ENCODE measurements at regions not wholly inside any gene's neighbourhood (a gene's known extent, or its start where the extent isn't known, plus 50 kb on each side); places are given as distances from the start of the nearest gene placed in this dataset.
"Not testable (repeated sequence)": the region's sequence is repeated elsewhere in the genome, so short reads cannot be mapped to it uniquely, and the experiment has no call there.

DNA sequence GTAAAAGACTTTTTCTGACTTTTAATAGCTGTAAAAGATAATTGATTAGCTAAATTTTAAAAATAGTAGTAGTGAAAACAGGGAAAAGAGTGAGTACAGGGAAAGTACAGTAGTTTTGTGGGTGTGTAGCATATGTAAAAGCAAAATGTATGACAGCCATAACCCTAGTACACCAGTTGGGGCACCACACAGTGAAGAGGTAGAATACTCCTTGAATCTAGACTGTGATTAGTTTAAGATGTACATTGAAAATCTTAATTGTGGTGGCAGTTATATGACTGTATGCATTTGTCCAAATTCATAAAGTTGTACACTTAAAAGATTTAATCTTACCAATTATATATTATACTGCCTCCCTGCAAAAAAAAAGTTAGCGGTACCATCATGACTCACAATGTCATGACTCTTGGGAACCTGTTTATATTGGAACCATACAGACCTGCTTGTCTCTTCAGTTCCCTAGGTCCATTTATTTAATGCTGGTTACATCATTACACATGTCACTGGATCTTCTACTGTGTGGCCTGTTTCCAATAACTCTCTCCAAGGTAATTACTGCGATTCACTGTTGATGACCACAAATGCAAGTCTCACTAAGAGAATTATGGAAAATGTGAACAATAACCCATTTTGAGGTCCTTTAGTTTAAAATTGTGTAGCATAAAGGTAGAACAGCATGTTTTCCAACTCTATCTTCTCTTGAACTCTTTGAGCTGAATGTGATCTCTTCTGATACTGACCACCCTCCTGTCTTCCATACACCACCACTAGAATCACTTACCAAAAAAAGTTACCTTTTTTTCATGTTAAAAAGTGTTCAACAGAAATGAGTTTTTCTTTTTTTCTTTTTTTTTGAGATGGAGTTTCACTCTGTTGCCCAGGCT, 264.2 kb upstream of the AMIGO2 start:
- no peak for DNase-seq

- DNase-seq: no peak
These were observed 260.8 kb upstream of the AMIGO2 start for GRCh38 chr12:47340411-47341015.

- DNase-seq: no peak
These were observed 257.8 kb upstream of the AMIGO2 start for GRCh38 chr12:47337581-47337980.

- DNase-seq: not testable (repeated sequence)
These were observed 253.6 kb upstream of the AMIGO2 start for GRCh38 chr12:47333271-47333858.

- no peak for DNase-seq
These were observed 249.2 kb upstream of the AMIGO2 start for GRCh38 chr12:47328831-47329545.

DNA sequence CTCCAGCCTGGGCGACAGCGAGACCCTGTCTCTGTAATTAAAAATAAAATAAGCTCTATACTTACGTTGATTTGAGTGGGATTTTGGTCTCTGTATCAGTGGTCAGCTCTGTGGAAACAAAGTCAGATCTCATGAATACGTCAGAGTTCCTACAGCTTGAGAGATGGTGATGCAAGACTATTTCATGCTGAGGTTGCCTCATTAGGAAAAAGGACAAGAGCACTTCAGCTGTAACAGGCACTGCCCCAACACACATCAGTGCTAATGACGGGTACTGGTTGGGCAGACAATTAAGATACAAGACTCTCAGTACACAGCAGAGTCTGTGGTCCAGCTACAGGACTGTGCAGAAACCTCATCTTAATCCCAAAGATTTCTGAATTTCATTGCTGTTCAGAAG, 246.4 kb upstream of the AMIGO2 start:
- no peak for DNase-seq

DNA sequence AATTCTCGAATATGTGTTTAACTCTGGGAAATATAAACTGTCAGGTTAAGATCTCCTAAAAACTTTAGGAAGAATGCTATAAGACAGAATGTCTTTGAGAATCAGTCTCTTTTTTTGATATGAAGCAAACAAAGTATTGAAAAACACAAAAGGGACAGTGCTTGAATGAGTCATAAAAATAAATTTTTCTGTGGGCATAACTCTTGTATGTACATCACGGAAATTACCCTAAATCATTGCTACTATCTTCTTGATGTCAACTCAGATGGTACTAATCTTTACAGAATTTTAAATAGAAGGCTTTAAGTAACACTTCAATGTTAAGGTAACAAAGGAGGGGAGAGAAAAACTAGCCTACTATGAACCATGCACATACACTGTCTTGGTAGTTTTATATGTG, 244.0 kb upstream of the AMIGO2 start:
- DNase-seq: no peak

DNA sequence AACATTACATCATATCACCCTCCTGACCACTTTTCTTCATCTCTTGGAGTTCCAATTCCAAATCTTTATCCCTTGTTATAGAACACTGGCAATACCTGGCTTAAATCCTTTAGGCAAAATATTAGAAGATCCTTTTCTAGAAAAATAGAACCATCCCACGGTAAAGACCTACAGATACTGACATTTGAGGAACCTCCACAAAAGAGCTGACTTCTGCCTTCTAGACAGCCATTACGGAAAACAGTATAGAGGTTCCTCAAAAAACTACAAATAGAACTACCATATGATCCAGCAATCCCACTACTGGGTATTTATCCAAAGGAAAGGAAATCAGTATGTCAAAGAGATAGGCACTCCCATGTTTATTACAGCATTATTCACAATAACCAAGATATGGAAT, 241.7 kb upstream of the AMIGO2 start:
- no peak for DNase-seq

GRCh38 chr12:47319746-47320145, 240.0 kb upstream of the AMIGO2 start:
- no peak for DNase-seq

DNA sequence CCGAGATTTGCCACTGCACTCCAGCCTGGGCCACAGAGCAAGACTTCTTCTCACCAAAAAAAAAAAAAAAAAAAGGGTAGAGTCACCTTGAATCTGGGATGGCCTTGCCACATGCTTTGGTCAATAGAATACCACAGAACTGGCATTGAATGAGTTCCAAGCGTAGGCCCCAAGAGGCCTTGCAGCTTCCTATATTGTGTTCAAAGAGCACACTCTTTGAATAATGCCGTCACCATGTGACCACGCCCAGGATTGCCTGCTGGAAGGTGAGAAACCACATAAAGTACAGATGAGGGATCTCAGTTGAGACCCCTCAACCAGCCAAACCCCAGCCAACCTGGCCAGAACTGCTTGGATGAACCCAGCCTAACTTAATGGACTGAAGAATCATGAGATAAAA, 239.2 kb upstream of the AMIGO2 start:
- no peak for DNase-seq

- no peak for DNase-seq
These were observed 237.6 kb upstream of the AMIGO2 start for GRCh38 chr12:47317175-47317915.

- DNase-seq: no peak
These were observed 236.9 kb upstream of the AMIGO2 start for GRCh38 chr12:47316609-47317049.

DNA sequence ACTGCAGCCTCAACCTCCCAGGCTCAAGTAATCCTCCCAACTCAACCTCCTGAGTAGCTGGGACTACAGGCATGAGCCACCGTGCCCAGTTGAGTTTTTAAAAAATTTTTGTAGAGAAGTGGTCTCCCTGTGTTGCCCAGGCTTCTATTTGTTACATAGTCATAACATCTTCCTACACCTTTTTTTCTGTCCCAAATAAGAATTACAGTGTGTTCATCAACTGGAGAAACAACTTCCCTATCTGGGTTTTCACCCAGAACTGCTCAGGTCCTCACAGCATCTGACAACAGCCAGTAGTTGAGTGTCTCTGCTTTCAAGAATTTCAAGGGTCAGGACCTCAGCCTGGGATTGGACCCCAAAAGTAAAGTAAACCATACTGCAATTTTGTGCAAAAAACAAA, 235.2 kb upstream of the AMIGO2 start:
- no peak for DNase-seq

DNA sequence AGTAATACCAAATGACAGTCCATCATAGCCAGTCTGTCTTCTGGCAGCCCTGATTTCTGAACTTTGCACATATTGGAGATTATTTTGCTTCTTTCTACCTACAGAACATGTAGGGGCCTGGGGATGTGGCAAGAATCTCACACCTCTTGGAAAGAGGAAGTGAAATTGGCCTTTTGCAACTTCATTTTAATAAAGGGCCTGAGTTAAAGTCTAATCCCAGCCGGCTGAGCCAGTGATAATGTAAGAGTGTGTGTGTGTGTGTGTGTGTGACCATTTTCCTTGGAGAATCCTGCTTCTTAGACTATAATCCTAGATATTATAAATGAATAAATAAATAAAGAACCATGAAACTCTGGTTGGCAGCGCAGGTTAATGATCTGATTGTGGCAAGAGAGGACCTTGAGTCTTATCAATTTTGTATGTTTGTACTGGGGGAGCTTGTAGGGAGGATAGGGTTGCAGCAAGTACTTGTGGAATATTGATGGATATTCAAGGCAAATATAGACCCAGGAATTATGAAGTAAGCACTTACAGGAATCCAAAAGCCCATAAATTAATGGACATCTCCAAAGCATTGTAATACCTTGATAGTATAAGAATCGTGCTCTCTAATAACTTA, 233.2 kb upstream of the AMIGO2 start:
- DNase-seq: no peak

DNA sequence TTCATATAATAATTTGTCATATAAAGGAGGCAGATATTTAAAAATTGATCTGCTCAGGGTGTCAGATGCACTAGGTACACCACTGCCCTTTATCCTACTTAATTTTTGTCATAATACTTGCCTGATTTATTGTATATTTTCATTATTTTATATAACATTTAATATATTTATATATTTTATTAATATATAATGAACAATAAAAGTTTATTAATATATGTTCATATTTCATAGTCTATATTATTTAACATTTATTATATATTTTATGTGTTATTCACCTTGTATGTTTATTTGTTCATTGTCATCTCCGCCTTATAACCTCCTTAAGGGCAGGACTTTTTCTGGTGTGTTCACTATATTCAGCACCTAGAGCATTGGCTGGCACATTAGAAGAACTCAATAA, 232.4 kb upstream of the AMIGO2 start:
- no peak for DNase-seq

- DNase-seq: no peak
These were observed 231.8 kb upstream of the AMIGO2 start for GRCh38 chr12:47311568-47311967.

GRCh38 chr12:47311010-47311409, 231.3 kb upstream of the AMIGO2 start:
- DNase-seq: no peak

- DNase-seq: no peak
These were observed 228.9 kb upstream of the AMIGO2 start for GRCh38 chr12:47308672-47309071.

DNA sequence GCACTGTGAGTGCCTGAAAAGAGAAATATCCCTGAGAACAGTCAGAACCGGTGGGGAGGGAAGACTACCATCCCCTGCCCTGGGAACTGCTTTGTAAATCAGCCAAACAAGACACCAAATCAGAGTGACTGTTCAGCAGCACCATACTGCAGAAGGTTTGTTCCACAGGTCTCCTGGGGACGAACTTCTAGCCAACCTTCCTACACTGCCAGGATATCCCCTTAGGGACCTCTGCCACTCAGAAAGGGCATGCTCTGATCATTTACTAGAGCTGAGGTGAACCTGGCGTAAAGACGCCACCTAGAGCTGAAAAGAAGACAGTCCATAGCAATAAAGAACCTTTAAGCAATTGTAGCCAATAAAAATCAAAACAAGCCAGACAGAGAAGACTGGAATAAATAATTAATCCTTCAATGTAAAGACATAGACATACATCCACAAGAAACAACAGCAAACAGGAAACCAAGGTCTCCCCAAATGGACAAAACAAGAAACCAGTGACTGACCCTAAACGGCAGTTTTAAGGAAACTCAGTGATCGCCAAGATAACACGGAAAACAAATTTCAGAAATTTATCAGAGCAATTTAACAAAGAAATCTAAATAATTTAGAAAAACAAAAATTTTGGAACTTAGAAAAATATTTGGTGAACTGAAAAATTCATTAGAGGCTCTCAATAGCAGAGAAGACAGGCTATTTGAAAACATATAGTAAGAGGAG, 228.1 kb upstream of the AMIGO2 start:
- no peak for DNase-seq

DNA sequence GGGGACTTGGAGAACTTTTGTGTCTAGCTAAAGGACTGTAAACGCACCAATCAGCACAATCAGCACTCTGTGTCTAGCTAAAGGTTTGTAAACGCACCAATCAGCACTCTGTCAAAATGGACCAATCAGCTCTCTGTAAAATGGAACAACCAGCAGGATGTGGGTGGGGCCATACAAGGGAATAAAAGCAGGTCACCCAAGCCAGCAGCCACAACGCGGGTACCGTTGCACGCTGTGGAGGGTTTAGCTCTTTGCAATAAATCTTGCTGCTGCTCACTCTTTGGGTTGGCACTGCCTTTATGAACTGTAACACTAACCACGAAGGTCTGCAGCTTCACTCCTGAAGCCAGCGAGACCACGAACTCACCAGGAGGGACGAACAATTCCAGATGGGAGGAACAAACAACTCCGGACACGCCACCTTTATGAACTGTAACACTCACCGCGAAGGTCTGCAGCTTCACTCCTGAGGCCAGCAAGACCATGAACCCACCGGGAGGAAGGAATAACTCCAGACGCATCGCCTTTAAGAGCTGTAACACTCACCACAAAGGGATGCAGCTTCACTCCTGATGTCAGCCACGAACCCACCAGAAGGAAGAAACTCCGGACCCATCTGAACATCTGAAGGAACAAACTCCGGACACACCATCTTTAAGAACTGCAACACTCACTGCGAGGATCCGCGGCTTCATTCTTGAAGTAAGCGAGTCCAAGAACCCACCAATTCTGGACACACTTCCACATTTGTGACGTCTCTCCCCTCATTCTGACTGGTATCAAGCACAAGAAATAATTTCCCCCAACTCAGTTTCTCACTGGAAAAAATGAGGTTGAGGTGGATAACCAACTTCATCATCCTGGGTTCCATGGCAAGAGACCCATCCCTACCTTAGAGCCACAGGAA, 227.3 kb upstream of the AMIGO2 start:
- not testable (repeated sequence) for DNase-seq

All from NCI-H1694 treated with DMSO at 0.1 percent for 48 hours (cell line).